ENCODE measurements at regions not wholly inside any gene's neighbourhood (a gene's known extent, or its start where the extent isn't known, plus 50 kb on each side); places are given as distances from the start of the nearest gene placed in this dataset.

DNA sequence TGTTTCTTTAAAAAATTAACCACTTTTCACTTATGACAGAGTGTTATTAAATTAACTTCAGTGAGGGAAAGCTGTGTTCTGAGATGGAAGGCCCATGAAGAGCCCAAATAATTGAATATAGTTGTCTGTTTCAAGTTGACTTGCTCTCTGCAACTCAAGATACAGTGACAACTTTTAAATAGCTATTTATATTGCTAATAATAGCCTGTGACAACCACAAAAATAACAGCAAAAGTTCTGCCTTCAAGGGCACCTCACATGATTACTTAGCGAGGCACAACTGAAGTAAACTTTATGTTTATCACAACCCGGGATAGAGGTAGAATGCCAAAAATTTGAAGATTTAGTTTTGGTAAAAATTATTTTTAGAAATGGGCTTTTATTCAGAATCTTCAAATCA, 167.3 kb upstream of the SCN7A start:
- TF ChIP-seq, protein P1, sequence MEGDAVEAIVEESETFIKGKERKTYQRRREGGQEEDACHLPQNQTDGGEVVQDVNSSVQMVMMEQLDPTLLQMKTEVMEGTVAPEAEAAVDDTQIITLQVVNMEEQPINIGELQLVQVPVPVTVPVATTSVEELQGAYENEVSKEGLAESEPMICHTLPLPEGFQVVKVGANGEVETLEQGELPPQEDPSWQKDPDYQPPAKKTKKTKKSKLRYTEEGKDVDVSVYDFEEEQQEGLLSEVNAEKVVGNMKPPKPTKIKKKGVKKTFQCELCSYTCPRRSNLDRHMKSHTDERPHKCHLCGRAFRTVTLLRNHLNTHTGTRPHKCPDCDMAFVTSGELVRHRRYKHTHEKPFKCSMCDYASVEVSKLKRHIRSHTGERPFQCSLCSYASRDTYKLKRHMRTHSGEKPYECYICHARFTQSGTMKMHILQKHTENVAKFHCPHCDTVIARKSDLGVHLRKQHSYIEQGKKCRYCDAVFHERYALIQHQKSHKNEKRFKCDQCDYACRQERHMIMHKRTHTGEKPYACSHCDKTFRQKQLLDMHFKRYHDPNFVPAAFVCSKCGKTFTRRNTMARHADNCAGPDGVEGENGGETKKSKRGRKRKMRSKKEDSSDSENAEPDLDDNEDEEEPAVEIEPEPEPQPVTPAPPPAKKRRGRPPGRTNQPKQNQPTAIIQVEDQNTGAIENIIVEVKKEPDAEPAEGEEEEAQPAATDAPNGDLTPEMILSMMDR (IDR thresholded peaks at IDR 0.05) = no peak
- no peak for TF ChIP-seq POLR2A (IDR thresholded peaks at IDR 0.05)

Data from body of pancreas (tissue), 4 donors.